Epithelial cell of proximal tubule (primary cell): ENCODE measurements at regions not wholly inside any gene's neighbourhood (a gene's known extent, or its start where the extent isn't known, plus 50 kb on each side); places are given as distances from the start of the nearest gene placed in this dataset.

Experiments used
- DNase-seq: peaks from one replicate; pipeline ENCODE4 v3.0.0-alpha.2; 2011; ENCODE audit warnings: low read depth
- H3K4me3 ChIP-seq: 2 replicates; pipeline ENCODE4 v1.5.1; 2011; ENCODE audit warnings: low read depth, mild to moderate bottlenecking, low read length
- CTCF ChIP-seq: conservative IDR thresholded peaks from 2 replicates; pipeline ENCODE4 v1.5.1; 2012; ENCODE audit warnings: low read depth, mild to moderate bottlenecking, low read length

- H3K4me3 ChIP-seq, result no peak overlapping the region
- TF ChIP-seq CTCF, result no peak
- DNase-seq, result no peak
These were observed 393.3 kb downstream of the METTL4 start for GRCh38 chr18:2178036-2178435.

GRCh38 chr18:2179498-2180183 is 391.7 kb downstream of the METTL4 start:
- TF ChIP-seq CTCF, result no peak
- no peak overlapping the region for H3K4me3 ChIP-seq
- no peak for DNase-seq

- TF ChIP-seq CTCF, result no peak
- no peak overlapping the region for H3K4me3 ChIP-seq
- DNase-seq, result no peak
These were observed 390.7 kb downstream of the METTL4 start for GRCh38 chr18:2180586-2180985.

GRCh38 chr18:2183432-2183831 is 387.9 kb downstream of the METTL4 start:
- no peak overlapping the region for H3K4me3 ChIP-seq
- no peak for TF ChIP-seq CTCF
- DNase-seq, result no peak

GRCh38 chr18:2186967-2187366 is 384.3 kb downstream of the METTL4 start:
- no peak for DNase-seq
- H3K4me3 ChIP-seq, result no peak overlapping the region
- TF ChIP-seq CTCF, result no peak

- TF ChIP-seq CTCF, result no peak
- no peak for DNase-seq
- H3K4me3 ChIP-seq, result no peak overlapping the region
These were observed 383.0 kb downstream of the METTL4 start for GRCh38 chr18:2188258-2188657.

- H3K4me3 ChIP-seq, result no peak overlapping the region
- no peak for TF ChIP-seq CTCF
- no peak for DNase-seq
These were observed 380.0 kb downstream of the METTL4 start for GRCh38 chr18:2191180-2191790.
